ENCODE measurements at regions not wholly inside any gene's neighbourhood (a gene's known extent, or its start where the extent isn't known, plus 50 kb on each side); places are given as distances from the start of the nearest gene placed in this dataset.
"Not testable (repeated sequence)": the region's sequence is repeated elsewhere in the genome, so short reads cannot be mapped to it uniquely, and the experiment has no call there.

- DNase-seq, result no peak
Measured at GRCh38 chr5:62059960-62060359, 246.0 kb upstream of the KIF2A start.

GRCh38 chr5:62065050-62065449 lies 241.0 kb upstream of the KIF2A start:
- no peak for DNase-seq

- DNase-seq, result no peak
Measured at GRCh38 chr5:62066761-62067277, 239.2 kb upstream of the KIF2A start.

GRCh38 chr5:62068554-62068953 lies 237.5 kb upstream of the KIF2A start:
- no peak for DNase-seq

DNA sequence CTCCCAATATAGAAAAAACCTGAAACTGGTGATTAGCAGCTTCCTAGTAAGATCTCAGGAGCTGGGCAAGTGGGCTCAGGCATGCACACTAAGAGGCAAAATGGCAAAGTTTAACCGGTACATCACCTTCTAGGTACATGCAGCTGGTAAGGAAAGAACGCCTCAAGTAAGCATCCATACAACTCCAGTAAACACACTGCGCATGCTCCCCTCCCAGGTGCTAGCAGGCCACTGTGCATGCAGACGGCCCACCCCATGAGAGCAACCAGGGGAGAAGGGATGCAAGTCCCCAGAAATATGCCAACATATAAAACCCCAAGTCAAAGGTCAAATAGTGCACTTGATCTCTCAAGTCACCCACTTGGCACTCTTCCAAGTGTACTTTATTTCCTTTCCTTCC lies 228.6 kb upstream of the KIF2A start:
- no peak for DNase-seq

DNA sequence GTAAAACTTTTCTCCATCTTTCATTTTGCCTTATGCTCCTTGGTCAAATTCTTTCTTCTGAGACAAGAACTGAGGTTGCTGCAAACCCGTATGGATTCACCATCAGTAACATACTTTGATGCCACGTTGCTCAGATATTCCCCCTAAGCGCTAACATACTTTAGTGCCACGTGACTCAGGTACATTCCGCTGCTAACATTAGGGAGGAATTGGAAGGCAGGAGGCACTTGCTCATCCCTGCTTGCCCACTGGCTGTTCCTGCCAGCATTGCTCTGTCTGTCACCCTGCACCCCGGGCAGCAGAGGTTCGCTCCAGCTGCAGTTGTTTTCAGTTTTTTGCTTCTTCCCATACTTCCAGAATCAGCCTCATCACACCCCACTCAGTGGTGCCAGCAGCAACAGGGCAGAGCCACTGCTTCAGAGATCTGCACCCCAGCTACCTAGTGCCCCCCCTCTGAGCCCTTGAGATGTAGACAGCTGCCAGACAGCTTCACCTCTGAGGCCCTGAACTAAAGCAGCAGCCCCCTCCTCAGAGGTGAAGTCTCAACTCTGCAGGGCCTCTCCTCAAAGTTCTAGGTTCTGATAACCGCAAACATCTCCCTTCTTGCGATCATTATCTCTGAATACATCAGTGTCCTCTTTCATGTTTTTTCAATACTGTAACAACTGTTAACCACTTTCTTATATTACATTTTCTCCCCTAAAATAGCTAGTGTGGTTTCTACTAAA lies 228.0 kb upstream of the KIF2A start:
- no peak for DNase-seq

GRCh38 chr5:62082370-62082801 lies 223.6 kb upstream of the KIF2A start:
- DNase-seq, result no peak

- no peak for DNase-seq
Measured at GRCh38 chr5:62083247-62083646, 222.8 kb upstream of the KIF2A start.

GRCh38 chr5:62083661-62084060 lies 222.3 kb upstream of the KIF2A start:
- DNase-seq, result no peak

GRCh38 chr5:62084391-62084790 lies 221.6 kb upstream of the KIF2A start:
- DNase-seq, result no peak

- no peak for DNase-seq
Measured at GRCh38 chr5:62090953-62091352, 215.1 kb upstream of the KIF2A start.

GRCh38 chr5:62093411-62093810 lies 212.6 kb upstream of the KIF2A start:
- DNase-seq, result no peak

DNA sequence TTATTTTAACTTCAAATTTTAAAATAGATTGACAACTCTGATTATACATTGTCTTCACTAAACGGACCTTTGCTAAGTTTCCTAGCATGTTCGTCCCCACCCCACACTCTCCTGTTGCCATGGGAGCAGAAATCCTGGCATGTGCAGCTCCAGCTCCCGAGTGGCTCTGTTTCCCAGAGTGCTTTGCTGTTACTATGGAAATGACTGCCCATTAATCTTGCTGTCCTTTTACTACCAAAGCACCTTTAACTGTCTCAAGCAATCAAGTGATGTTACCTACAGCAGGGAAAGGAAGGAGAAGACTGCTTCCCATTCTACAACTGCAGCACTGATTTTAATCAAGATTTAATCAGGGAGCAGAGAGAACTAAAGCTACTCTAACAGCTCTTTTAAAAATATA lies 212.0 kb upstream of the KIF2A start:
- peak; percentile 39 for DNase-seq

DNA sequence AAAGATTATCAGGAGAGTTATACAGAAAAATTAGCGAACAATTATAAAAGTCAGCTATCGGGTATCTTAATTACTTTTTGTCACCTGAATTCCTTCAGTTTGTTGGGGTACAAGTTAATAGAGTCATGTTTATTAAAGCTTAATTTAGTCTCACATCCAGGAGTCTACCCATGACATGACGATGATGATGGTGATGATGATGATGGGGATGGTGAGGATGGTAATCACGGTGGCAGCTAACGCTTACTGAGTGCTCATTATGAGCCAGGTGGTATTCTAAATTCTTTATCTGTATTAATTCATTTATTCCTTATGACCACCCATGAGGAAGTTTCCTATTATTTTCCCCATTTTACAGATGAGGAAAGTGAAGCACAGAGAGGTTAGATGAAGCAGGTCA lies 208.6 kb upstream of the KIF2A start:
- no peak for DNase-seq

GRCh38 chr5:62100201-62100600 lies 205.8 kb upstream of the KIF2A start:
- DNase-seq, result no peak

- DNase-seq, result not testable (repeated sequence)
Measured at GRCh38 chr5:62103863-62104262, 202.1 kb upstream of the KIF2A start.

GRCh38 chr5:62111428-62111827 lies 194.6 kb upstream of the KIF2A start:
- no peak for DNase-seq

- DNase-seq, result no peak
Measured at GRCh38 chr5:62112689-62113228, 193.2 kb upstream of the KIF2A start.

GRCh38 chr5:62115014-62115413 lies 191.0 kb upstream of the KIF2A start:
- DNase-seq, result no peak

- no peak for DNase-seq
Measured at GRCh38 chr5:62124266-62124665, 181.7 kb upstream of the KIF2A start.

GRCh38 chr5:62126090-62126489 lies 179.9 kb upstream of the KIF2A start:
- no peak for DNase-seq

DNA sequence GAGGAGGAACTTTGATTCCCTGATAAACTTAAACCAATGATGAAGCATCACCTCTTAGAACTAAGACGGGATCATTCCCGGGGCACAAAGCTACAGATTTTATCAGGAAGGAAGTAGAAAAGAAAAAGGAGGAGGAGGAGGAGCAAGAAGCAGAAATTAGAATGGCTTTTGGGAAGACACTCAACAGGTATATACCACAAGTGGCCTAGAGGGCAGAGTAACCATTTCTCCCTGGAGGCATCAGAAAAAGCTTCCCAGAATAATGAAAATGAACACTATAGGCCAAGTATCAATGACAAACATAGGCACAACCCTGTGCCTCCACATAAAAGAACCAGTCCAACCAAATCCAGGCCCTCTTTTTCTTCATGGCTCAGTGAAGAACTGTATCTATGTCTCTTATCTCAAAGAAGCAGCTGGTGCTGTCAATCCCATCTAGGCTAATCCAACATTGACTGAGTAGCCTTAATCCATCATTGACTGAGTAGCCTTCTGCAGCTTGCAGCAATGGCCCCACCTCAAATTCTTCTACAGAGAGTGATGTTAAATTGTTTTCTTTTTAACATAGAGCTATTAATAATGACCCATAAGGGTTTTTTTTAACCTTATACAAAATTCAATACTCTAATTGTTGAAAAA lies 178.8 kb upstream of the KIF2A start:
- DNase-seq, result no peak

GRCh38 chr5:62130107-62130506 lies 175.9 kb upstream of the KIF2A start:
- DNase-seq, result no peak

DNA sequence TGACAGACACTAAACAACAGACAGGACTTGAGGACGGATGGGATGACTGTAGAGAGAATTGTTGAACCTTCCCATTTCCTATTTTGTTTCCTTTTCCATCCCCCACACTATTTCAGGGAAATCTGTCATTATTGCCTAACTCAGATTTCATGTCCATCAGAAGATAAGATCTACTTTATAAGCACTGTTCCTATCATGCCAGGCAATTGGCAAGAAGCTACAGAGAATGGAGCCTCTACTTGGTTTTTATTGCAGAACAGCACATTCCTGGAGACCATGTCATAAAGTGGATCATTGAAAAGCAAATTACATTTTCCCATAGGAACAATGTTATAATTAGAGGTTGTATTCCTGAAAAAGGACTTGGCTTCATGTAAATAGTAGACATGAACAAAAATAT lies 173.7 kb upstream of the KIF2A start:
- DNase-seq, result no peak

Measured in NCI-H226 (cell line).